CD8-positive, alpha-beta memory T cell (primary cell): ENCODE measurements at regions not wholly inside any gene's neighbourhood (a gene's known extent, or its start where the extent isn't known, plus 50 kb on each side); places are given as distances from the start of the nearest gene placed in this dataset.

Experiments used
- CTCF ChIA-PET: fragments of 350-600 bp; sonication (Branson Sonifier 250); formaldehyde crosslinking; loops from one replicate; lab custom pipeline; 2021; ENCODE audit warnings: antibody characterized with exemption; lab: Charles Lee
- POLR2A ChIA-PET: fragments of 350-600 bp; sonication (Branson Sonifier 250); formaldehyde crosslinking; loops from one replicate; lab custom pipeline; 2021; ENCODE audit warnings: antibody characterized with exemption; lab: Charles Lee
- DNase-seq, 5 donors: peaks; one replicate each; pipeline versions ENCODE4 v3.0.0 to v3.0.0-alpha.2; 2020 to 2022; ENCODE audit warnings: mixed read lengths in 1 of 5
- H3K27ac ChIP-seq: one replicate; pipeline ENCODE4 v1.7.0; 2013; ENCODE audit warnings: low read depth, mild to moderate bottlenecking, low read length, moderate library complexity
- H3K27me3 ChIP-seq: 2 replicates; pipeline ENCODE4 v1.7.0; 2013; ENCODE audit warnings: low read length, mild to moderate bottlenecking; ENCODE audit not compliant: insufficient read depth, poor library complexity, severe bottlenecking
- H3K36me3 ChIP-seq: 2 replicates; pipeline ENCODE4 v1.7.0; 2013; ENCODE audit warnings: mild to moderate bottlenecking, low read length, moderate library complexity; ENCODE audit not compliant: insufficient read depth
- H3K4me1 ChIP-seq: 2 replicates; pipeline ENCODE4 v1.7.0; 2013; ENCODE audit warnings: mild to moderate bottlenecking, low read length, moderate library complexity; ENCODE audit not compliant: insufficient read depth
- H3K4me3 ChIP-seq: 2 replicates; pipeline ENCODE4 v1.7.0; 2013; ENCODE audit warnings: mild to moderate bottlenecking, low read length
- H3K9me3 ChIP-seq: 2 replicates; pipeline ENCODE4 v1.7.0; 2013; ENCODE audit warnings: mild to moderate bottlenecking, low read length
- H3K27ac Mint-ChIP-seq, 8 donors: one replicate each; pipeline ENCODE4 v1.8.0; 2020 to 2021; ENCODE audit warnings: mixed read lengths in 8 of 8, mild to moderate bottlenecking in 6 of 8, inconsistent platforms in 3 of 8, moderate library complexity in 3 of 8
- H3K27me3 Mint-ChIP-seq, 2 donors: one replicate each; pipeline ENCODE4 v1.8.0; 2020 to 2021; ENCODE audit warnings: mixed read lengths in 2 of 2, mild to moderate bottlenecking in 1 of 2, moderate library complexity in 1 of 2
- H3K36me3 Mint-ChIP-seq, 3 donors: one replicate each; pipeline ENCODE4 v1.8.0; 2020 to 2021; ENCODE audit warnings: mixed read lengths in 3 of 3, inconsistent platforms in 1 of 3, mild to moderate bottlenecking in 1 of 3
- H3K4me1 Mint-ChIP-seq, 3 donors: one replicate each; pipeline ENCODE4 v1.8.0; 2020 to 2021; ENCODE audit warnings: mixed read lengths in 3 of 3, inconsistent platforms in 1 of 3, mild to moderate bottlenecking in 1 of 3
- H3K4me3 Mint-ChIP-seq, 7 donors: one replicate each; pipeline ENCODE4 v1.8.0; 2020 to 2021; ENCODE audit warnings: mixed read lengths in 7 of 7, mild to moderate bottlenecking in 6 of 7, moderate library complexity in 4 of 7, inconsistent platforms in 2 of 7
- H3K9me3 Mint-ChIP-seq, 5 donors: one replicate each; pipeline ENCODE4 v1.8.0; 2020 to 2022; ENCODE audit warnings: mixed read lengths in 5 of 5, mild to moderate bottlenecking in 3 of 5, moderate library complexity in 2 of 5, inconsistent platforms in 1 of 5

DNA sequence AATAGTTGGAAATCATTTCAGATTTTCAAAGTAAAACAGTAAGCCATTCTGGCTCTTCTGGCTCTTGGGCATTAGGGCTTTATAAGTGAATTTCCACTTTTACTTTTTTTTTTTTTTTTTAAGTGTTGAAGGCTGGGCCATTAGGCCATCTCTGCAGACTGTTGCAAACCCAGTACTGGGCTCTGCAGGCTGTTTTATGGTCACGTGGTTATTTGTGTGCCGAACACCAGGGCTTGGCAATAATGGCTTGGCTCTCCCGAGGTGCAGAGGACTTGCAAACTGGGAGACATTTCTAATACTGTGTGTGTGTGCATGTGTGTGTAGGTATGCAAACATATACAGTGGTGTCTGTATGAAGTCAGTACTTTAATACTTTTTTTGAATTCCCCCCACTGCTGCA is 194.9 kb upstream of the CDH5 start:
- no peak overlapping the region for H3K4me3 Mint-ChIP-seq
- H3K36me3 ChIP-seq: no peaks in the 10 kb centered on the region
- no peaks in the 10 kb centered on the region for H3K36me3 Mint-ChIP-seq
- no peaks in the 10 kb centered on the region for H3K27me3 ChIP-seq
- CTCF ChIA-PET: no interaction called here
- DNase-seq: no peak
- peaks cover 0 to 3% (median 0%) of the 10 kb centered on the region in 5 donors for H3K9me3 Mint-ChIP-seq
- H3K27ac ChIP-seq: no peak overlapping the region
- POLR2A ChIA-PET: no interaction called here
- H3K27ac Mint-ChIP-seq: no peak overlapping the region
- H3K4me1 ChIP-seq: no peaks in the 10 kb centered on the region
- H3K4me3 ChIP-seq: no peak overlapping the region
- H3K9me3 ChIP-seq: no peaks in the 10 kb centered on the region
- H3K4me1 Mint-ChIP-seq: no peaks in the 10 kb centered on the region
- peaks cover 20 to 21% of the 10 kb centered on the region in 2 donors for H3K27me3 Mint-ChIP-seq

GRCh38 chr16:66170989-66171388 is 195.5 kb upstream of the CDH5 start:
- POLR2A ChIA-PET: no interaction called here
- Mint-ChIP-seq H3K27ac (no peak overlapping the region), H3K4me1 (no peaks in the 10 kb centered on the region), H3K27me3 (peaks cover 17% of the 10 kb centered on the region in 2 donors), H3K36me3 (no peaks in the 10 kb centered on the region), H3K4me3 (no peak overlapping the region), H3K9me3 (peaks cover 0 to 2% (median 0%) of the 10 kb centered on the region in 5 donors)
- Histone ChIP-seq H3K4me3 (no peak overlapping the region), H3K36me3 (no peaks in the 10 kb centered on the region), H3K27ac (no peak overlapping the region), H3K27me3 (no peaks in the 10 kb centered on the region), H3K4me1 (no peaks in the 10 kb centered on the region), H3K9me3 (no peaks in the 10 kb centered on the region)
- no peak for DNase-seq
- CTCF ChIA-PET: no interaction called here

GRCh38 chr16:66169817-66170216 is 196.7 kb upstream of the CDH5 start:
- H3K9me3 Mint-ChIP-seq: no peaks in the 10 kb centered on the region
- Histone ChIP-seq H3K9me3 (no peaks in the 10 kb centered on the region), H3K4me1 (no peaks in the 10 kb centered on the region), H3K27me3 (no peaks in the 10 kb centered on the region), H3K27ac (no peak overlapping the region), H3K4me3 (no peak overlapping the region), H3K36me3 (no peaks in the 10 kb centered on the region)
- no peaks in the 10 kb centered on the region for H3K36me3 Mint-ChIP-seq
- DNase-seq: no peak
- H3K4me1 Mint-ChIP-seq: no peaks in the 10 kb centered on the region
- ChIA-PET CTCF (no interaction called here), POLR2A (no interaction called here)
- H3K27ac Mint-ChIP-seq: no peak overlapping the region
- H3K27me3 Mint-ChIP-seq: peaks cover 12% of the 10 kb centered on the region in 2 donors
- no peak overlapping the region for H3K4me3 Mint-ChIP-seq

- CTCF ChIA-PET: no interaction called here
- H3K36me3 Mint-ChIP-seq: no peaks in the 10 kb centered on the region
- Histone ChIP-seq H3K4me1 (no peaks in the 10 kb centered on the region), H3K9me3 (no peaks in the 10 kb centered on the region), H3K27me3 (no peaks in the 10 kb centered on the region), H3K36me3 (no peaks in the 10 kb centered on the region), H3K4me3 (no peak overlapping the region), H3K27ac (no peak overlapping the region)
- no peak for DNase-seq
- POLR2A ChIA-PET: no interaction called here
- H3K9me3 Mint-ChIP-seq: no peaks in the 10 kb centered on the region
- peaks cover 10 to 12% of the 10 kb centered on the region in 2 donors for H3K27me3 Mint-ChIP-seq
- no peak overlapping the region for H3K27ac Mint-ChIP-seq
- H3K4me1 Mint-ChIP-seq: no peaks in the 10 kb centered on the region
- no peak overlapping the region for H3K4me3 Mint-ChIP-seq
Observed at GRCh38 chr16:66168777-66169176, 197.7 kb upstream of the CDH5 start.

- Histone ChIP-seq H3K27ac (no peak overlapping the region), H3K9me3 (no peaks in the 10 kb centered on the region), H3K4me3 (no peak overlapping the region), H3K27me3 (no peaks in the 10 kb centered on the region), H3K36me3 (no peaks in the 10 kb centered on the region), H3K4me1 (no peaks in the 10 kb centered on the region)
- Mint-ChIP-seq H3K4me3 (no peak overlapping the region), H3K4me1 (no peaks in the 10 kb centered on the region), H3K36me3 (no peaks in the 10 kb centered on the region), H3K27ac (no peak overlapping the region), H3K9me3 (no peaks in the 10 kb centered on the region), H3K27me3 (peaks cover 11 to 13% of the 10 kb centered on the region in 2 donors)
- no peak for DNase-seq
- ChIA-PET POLR2A (no interaction called here), CTCF (no interaction called here)
Observed at GRCh38 chr16:66167564-66168291, 198.8 kb upstream of the CDH5 start.

DNA sequence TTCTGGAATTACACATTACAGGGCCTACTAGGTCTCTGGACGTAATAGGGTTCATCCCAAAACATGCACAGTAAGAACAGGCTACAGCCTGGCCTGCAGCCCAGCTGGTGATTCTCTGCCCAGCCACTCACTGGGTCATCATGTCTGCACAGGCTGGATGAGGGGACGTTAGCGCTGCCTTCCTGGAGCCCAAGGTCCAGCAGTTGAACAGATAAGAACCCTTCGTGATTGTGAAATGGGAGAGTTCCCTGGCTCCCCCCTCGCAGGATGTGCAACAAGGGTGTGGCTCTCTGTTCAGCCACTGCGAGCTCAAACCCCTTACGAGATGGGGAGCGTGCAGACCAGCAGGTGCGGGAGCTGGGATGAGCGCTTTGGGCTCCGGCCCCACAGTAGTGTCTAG is 200.0 kb upstream of the CDH5 start:
- no peak overlapping the region for H3K27ac ChIP-seq
- POLR2A ChIA-PET: no interaction called here

GRCh38 chr16:66165879-66166278 is 200.6 kb upstream of the CDH5 start:
- no peaks in the 10 kb centered on the region for H3K27me3 ChIP-seq
- H3K27ac ChIP-seq: no peak overlapping the region
- ChIA-PET CTCF (no interaction called here), POLR2A (no interaction called here)
- no peaks in the 10 kb centered on the region for H3K4me1 ChIP-seq
- no peak overlapping the region for H3K27ac Mint-ChIP-seq
- H3K4me1 Mint-ChIP-seq: no peaks in the 10 kb centered on the region
- no peaks in the 10 kb centered on the region for H3K36me3 Mint-ChIP-seq
- H3K36me3 ChIP-seq: no peaks in the 10 kb centered on the region
- DNase-seq: no peak
- no peak overlapping the region for H3K4me3 ChIP-seq
- H3K9me3 Mint-ChIP-seq: no peaks in the 10 kb centered on the region
- no peaks in the 10 kb centered on the region for H3K9me3 ChIP-seq
- H3K4me3 Mint-ChIP-seq: no peak overlapping the region
- peaks cover 11 to 12% of the 10 kb centered on the region in 2 donors for H3K27me3 Mint-ChIP-seq

More for the DNA sequence above, 200.0 kb upstream of the CDH5 start:
- Mint-ChIP-seq H3K27ac (no peak overlapping the region), H3K4me3 (no peak overlapping the region), H3K4me1 (no peaks in the 10 kb centered on the region), H3K9me3 (no peaks in the 10 kb centered on the region), H3K36me3 (no peaks in the 10 kb centered on the region), H3K27me3 (peaks cover 11 to 13% of the 10 kb centered on the region in 2 donors)
- no peak for DNase-seq
- Histone ChIP-seq H3K4me1 (no peaks in the 10 kb centered on the region), H3K27me3 (no peaks in the 10 kb centered on the region), H3K4me3 (no peak overlapping the region), H3K9me3 (no peaks in the 10 kb centered on the region), H3K36me3 (no peaks in the 10 kb centered on the region)
- CTCF ChIA-PET: no interaction called here

GRCh38 chr16:66164581-66165247 is 201.8 kb upstream of the CDH5 start:
- Mint-ChIP-seq H3K9me3 (no peaks in the 10 kb centered on the region), H3K27me3 (peaks cover 9 to 12% of the 10 kb centered on the region in 2 donors), H3K4me1 (no peaks in the 10 kb centered on the region), H3K27ac (peak overlapping the region in 1 of 8 donors; percentile 87), H3K4me3 (no peak overlapping the region), H3K36me3 (no peaks in the 10 kb centered on the region)
- no peaks in the 10 kb centered on the region for H3K27me3 ChIP-seq
- no peak overlapping the region for H3K4me3 ChIP-seq
- DNase-seq: no peak
- H3K4me1 ChIP-seq: no peaks in the 10 kb centered on the region
- H3K36me3 ChIP-seq: no peaks in the 10 kb centered on the region
- no peaks in the 10 kb centered on the region for H3K9me3 ChIP-seq
- CTCF ChIA-PET: no interaction called here
- no peak overlapping the region for H3K27ac ChIP-seq
- POLR2A ChIA-PET: no interaction called here
